HG02885 (cell line): ENCODE measurements at regions not wholly inside any gene's neighbourhood (a gene's known extent, or its start where the extent isn't known, plus 50 kb on each side); places are given as distances from the start of the nearest gene placed in this dataset.
"Not testable (repeated sequence)": the region's sequence is repeated elsewhere in the genome, so short reads cannot be mapped to it uniquely, and the experiment has no call there.

Experiments used
- ATAC-seq: cut with Tn5 transposase; IDR thresholded peaks from one replicate; pipeline ENCODE4 v1.9.1; 2021; ENCODE audit warnings: mild to moderate bottlenecking; ENCODE audit not compliant: unreplicated experiment, poor library complexity

DNA sequence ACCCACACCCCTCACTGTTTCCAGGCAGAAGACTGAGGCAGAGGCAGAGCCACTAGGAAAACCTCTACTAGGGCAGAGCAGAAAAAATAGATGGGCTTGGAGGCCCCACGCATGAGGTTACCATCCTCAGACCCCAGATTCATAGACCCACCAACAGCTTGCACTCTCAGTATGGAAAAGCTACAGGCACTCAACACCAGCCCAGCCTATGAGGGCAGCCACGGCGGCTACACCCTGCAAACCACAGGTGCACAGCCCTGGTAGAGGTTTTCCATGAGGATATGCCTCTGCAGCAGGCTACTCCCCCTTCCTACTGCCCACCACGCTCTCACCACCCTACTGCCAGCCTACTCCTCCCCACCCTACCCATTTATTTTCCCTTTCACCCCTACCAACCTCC, 235.1 kb downstream of the CWH43 start:
- ATAC-seq = no peak

DNA sequence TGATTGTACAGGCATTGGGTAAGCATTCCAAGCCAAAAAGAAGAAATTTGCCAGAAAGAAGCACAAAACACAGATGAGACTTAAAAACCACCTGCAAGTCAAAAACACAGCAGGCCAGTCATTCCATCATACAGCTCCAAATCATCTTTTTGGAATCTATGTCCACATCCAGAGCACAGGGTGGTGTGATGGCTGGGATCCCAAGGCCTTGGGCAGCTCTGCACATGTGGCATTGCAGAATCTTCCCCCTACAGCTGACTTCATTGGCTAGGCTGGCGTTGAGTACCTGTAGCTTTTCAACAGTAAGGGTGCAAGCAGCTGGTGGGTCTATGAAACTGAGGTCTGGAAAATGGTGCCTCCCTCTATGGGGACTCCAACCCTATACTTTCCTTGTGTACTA, 236.7 kb downstream of the CWH43 start:
- not testable (repeated sequence) for ATAC-seq

DNA sequence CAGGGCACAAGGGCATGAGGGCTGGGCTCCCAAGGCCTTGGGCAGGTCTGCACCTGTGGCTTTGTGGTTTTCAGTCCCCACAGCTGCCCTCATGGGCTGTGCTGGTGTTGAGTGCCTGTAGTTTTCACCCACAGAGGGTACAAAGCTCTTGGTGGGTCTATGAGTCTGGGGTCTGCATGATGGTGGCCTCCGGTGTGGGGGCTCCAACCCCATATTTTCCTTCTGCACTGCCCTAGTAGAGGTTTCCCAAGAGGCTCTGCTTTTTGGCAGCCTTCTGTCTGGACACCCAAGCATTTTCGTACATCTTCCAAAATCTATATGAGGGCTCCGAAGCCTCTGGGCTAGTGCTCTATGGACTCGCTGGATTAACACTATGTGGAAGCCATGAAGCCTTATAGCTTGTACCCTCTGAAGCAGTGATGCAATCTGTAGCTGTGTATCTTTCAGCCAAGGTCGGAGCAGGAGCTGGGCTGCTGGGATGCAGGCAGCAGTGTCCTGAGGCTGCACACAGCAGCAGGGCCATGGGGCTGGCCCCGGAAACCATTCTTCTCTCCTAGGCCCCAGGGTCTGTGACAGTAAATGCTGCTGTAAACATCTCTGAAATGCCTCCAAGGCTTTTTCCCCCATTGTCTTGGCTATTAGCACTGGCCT, 240.3 kb downstream of the CWH43 start:
- ATAC-seq = not testable (repeated sequence)

DNA sequence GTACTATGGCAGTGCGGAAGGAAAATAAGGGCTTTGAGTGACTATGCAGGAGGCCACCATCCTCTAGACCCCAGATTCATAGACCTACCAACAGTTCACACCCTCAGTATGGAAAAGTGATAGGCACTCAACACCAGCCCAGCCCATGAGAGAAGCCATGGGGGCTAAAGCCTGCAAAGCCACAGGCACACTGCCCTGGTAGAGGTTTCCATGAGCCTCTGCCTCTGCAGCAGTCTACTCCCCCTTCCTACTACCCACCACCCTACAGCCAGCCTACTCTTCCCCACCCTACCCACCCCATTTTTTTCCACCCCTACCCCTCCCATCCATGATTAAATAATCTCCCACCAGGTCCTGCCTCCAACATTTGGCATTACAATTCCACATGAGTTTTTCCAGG, 241.9 kb downstream of the CWH43 start:
- ATAC-seq = not testable (repeated sequence)

DNA sequence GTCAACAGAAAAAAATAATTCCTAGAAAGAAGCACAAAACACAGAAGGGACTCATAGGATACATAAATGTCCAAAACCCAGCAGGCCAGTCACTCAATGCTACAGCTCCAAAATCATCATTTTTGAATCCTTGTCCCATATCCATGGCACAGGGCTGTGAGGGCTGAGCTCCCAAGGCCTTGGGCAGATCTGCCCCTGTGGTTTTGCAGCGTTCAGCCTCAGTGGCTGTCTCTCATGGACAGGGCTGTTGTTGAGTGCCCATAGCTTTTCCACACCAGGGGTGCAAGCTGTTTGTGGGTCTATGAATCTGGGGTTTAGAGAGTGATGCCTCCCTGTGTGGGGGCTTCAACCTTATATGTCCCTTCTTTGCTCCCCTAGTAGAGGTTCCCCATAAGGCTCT, 243.2 kb downstream of the CWH43 start:
- not testable (repeated sequence) for ATAC-seq

DNA sequence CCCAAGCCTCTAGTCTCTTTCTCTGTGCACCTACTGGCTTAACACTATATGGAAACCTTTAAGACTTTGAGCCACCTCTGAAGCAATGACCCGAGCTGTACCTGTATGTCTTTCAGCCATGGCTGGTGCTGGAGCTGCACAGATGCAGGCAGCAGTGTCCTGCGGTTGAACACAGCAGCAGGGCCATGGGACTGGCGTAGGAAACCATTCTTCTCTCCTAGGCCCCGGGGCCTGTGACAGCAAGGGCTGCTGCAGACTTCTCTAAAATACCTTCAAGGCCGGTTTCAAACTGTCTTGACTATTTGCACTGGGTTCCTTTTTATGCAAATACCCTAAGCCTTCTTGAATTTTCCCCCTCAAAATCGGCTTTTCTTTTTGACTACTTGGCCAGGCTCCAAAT, 243.6 kb downstream of the CWH43 start:
- not testable (repeated sequence) for ATAC-seq

DNA sequence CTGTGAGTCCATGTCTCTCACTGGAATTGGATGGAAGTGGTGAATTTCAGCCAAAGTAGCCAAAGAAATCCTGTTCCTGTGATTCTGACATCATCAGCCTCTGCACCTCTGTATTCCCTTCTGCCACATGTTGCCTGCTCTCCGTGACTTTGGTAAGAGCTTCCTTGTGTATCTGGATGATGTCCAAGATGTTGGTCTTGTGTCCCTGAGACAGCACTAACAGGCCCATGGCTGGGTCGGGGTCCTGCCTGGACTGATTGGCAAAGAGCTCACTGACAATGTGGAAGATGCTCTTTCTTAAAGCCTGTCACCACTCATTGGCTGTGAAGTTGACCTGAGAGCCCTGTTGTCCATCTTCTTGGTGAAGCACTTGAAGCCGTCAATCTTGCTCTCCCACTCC, 247.3 kb downstream of the CWH43 start:
- not testable (repeated sequence) for ATAC-seq

DNA sequence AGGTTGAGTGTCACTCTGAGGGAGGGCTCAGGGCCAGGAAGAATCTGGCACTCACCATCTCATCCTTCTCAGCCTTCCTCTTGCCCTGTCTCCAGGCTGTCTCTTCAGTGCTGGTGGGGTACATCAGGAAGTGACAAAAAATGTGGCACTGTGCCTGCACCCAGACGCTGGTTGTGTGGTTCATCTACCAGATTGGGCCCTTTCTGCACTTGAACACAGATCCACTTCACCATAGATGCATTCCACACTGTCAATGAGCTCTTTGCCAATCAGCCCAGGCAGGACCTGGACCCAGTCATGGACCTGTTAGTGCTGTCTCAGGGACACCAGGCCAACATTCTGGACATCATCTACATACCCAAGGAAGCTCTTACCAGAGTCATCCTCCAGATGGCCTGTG, 247.7 kb downstream of the CWH43 start:
- ATAC-seq = not testable (repeated sequence)

DNA sequence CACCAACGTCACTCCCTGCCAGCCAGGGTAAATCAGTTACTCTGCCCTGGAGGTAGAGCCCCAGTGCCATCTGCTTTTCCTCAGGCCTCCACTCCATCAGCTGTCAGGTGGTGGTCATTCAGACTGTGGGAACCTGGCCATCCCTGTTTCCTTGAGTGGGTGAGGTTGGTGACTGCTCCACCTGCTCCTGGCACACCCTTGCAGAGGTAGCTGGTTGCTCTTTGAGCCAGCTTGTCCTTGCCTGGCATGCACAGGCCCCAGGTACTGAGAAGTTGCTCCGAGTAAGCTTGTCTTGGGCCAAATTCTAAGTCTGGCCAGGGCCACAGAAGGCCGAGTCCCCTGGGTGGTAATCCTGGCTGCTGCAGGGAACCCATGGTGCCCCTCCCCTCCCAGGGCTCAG, 248.3 kb downstream of the CWH43 start:
- ATAC-seq = not testable (repeated sequence)

DNA sequence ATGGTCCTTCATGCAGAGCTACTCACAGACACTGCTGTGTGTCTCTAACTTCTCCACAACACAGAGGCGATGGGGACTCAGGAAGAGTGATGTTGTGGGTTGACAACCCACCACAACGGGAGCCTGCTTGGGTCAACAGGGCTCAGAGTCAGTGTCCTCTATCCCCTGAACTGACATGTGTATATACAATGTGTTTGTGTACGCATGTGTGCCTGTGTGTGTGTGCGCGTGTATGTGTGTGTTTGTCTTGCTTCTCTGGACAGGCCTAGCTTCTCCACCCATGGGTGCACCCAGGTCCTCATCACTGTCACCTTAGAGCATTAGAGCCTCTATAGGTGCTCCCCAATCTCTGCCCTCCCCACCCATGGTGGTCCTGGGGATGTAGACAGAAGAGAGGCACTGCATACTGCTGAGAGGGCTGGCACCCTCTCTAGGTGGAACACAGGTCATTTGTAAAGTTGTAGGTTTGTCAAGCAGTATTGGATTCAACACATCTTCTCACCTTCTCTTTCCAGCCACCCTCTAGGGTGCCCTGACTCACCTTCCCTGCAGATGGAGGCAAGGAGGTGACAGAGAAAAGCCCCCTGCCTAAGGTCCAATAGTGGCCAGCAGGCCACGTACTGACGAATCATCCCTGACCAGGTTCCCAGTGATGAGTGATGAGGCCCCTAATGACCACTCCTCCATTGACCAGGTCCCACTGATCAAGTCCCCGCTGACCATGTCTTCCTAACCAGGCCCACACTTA, 249.5 kb downstream of the CWH43 start:
- not testable (repeated sequence) for ATAC-seq

DNA sequence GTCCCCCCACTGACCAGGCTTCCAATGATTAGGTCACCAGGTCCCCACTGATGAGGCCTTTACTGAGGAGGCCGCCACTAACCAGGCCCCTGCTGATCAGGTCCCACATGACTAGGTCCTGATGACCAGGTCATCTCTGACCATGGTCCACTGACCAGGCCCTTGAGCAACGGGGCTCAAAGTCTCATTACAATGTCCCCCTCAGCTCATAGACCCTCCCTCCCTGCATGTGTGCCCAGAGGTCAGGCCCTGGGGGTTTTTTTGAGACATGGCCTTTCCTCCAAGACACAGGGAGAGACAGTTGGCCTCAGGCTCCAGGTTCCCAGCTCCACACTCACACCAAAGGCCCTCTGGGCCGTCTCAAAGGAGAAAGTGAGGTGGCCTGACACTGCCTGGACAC, 250.4 kb downstream of the CWH43 start:
- ATAC-seq = not testable (repeated sequence)

DNA sequence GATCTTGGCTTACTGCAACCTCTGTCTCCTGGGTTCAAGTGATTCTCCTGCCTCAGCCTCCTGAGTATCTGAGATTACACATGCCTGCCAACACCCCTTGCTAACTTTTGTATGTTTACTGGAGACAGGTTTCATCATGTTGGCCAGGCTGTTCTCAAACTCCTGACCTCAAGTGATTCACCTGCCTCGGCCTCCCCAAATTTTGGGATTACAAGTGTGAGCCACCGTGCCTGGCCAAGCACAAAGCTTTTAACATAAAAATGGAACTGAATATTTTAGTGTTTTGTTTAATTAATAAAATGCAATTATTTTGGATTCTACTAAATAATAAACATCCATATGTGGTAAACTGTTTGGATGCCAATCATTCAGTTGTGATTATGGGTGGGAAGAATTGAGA, 255.2 kb downstream of the CWH43 start:
- ATAC-seq = not testable (repeated sequence)

DNA sequence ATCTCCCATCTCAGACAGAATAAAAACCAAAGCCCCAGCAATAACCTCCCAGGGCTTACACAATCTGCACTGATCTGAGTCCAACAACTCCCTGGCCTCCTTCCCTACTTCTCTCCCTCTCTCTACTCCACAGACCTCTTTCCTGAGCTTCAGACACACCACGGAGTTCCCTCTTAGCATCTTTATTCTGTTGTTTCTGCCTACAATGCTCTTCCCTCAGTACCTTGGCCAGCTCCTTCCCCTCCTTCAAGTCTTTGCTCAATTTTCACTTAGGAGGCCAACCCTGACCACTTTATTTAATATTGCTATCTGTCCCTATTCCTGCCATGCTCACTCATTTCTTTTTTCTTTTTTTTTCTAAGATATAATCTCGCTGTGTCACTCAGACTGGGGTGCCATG, 276.7 kb downstream of the CWH43 start:
- not testable (repeated sequence) for ATAC-seq

DNA sequence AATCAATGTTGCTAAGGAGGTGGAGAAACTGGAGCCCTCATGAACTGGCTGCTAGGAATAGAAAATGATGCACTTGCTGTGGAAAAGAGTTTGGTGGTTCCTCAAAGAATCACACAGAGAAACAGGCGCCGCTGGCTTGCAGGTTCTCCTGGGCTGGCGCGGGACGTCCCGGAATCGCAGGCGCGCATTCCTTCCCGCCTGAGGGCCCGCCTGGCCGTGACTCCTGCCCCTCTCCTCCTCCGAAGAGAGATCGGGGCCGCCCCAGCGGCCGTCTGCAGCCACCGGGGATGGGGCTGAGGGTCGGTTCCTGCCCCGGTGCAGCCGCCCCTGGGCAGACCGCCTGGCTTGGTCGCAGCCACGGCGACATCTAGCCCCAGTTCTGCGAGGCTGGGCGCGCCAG, 284.4 kb downstream of the CWH43 start:
- not testable (repeated sequence) for ATAC-seq

DNA sequence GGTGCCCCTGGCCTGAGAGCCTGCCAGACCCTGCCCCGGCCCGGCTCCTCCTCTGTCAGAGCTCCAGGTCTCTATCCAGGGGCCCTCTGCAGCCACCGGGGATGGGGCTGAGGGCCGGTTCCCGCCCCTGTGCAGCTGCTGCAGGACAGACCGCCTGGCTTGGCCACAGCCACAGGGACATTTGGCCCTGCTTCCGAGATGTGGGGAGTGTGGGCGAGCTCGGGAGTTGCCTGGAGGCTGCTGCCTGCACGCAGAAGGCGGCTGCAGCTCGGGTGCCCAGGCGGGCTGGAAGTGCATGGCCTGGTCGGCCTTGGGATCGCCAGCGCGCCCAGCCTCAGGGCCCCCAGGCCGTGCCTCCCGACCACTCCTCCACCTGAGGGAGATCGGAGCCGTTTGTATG, 284.8 kb downstream of the CWH43 start:
- not testable (repeated sequence) for ATAC-seq

DNA sequence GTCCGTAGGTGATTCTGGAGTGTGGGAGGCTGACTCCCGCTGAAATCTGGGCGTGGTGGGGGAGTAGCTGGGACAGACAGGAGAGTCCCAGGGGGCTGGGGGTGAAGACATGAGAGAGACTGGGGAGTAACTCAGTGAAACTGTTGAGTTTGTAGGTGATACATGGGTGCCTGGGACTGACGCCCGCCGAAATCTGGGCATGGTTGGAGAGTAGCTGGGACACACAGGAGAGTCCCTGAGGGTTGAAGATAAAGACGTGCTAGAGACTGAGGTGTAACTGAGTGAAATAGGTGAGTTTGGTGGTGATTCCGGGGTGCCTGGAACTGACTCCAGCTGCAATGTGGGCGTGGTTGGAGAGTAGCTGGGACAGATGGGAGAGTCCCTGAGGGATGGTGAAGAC, 299.8 kb downstream of the CWH43 start:
- ATAC-seq = not testable (repeated sequence)

DNA sequence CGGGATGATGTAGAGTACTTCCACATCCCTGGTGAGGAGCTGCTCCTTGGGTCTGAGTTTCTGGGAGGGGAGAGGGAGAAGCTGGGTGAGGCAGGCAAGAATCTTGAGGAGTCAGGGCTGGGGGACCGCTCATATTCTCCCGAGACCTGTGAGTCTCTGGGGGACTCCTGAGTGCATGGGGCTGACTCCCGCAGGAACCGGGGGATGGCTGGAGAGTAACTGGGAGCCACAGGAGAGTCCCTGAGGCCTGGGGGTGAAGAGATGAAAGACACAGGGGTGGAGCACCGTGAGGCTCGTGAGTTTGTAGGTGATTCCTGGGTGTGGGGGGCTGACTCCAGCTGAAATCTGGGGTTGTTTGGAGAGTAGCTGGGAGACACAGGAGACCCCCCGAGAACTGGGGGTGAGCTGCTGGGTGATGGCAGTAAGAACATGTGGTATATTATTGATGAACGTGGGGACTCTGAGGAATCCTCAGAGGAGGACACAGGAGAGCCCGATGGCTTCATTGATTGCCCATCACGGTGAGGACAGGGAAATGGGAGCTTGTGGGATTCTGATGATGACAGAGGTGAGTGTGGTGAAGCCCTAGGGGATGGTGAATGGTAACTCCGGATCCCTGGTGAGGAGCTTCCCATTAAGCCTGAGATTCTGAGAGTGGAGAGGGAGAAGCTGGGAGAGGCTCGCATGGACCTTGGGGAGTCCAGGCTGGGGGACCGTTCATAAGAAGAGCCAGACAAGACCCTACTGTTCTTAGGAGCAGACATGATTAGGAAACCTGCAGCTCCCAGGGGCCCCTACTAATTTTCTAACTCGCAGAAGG, 301.1 kb downstream of the CWH43 start:
- ATAC-seq = not testable (repeated sequence)

DNA sequence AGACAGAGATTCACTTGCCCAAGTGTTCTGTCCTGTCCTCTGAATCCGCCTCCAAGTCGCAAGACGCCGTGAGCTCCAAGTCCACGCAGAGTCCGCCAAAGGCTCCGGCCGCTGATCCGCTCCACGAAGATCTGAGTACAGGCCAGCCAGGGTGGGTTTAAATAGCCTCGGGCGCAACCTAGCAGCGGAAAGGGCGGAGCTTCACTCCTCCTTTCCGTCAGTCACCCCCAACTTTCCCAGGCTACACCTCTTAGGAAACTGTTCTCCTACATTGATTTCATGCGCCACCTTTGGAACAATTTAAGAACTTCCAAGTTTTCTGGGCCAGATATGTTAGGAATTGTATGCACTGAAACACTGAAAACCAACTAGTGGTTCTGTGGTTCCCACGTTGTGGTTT, 301.8 kb downstream of the CWH43 start:
- ATAC-seq = not testable (repeated sequence)

DNA sequence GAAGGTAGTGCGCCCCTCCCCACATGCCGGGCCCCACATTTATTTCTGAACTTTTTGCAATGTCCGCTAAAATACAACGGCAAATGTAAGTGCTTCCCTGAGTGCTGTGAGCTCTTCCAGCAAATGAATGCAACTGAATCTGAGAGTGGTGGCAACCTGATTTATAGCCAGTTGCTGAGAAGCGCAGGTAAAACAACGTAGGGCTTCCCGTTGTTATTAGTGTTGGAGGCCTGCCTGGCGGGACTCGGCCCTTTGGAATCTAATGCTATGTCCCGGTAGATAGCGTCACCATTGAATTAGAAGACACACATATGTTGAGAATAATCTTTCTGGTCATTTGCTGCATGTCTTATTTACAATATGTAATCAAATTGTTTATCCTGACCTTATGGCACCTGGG, 302.7 kb downstream of the CWH43 start:
- ATAC-seq = not testable (repeated sequence)

DNA sequence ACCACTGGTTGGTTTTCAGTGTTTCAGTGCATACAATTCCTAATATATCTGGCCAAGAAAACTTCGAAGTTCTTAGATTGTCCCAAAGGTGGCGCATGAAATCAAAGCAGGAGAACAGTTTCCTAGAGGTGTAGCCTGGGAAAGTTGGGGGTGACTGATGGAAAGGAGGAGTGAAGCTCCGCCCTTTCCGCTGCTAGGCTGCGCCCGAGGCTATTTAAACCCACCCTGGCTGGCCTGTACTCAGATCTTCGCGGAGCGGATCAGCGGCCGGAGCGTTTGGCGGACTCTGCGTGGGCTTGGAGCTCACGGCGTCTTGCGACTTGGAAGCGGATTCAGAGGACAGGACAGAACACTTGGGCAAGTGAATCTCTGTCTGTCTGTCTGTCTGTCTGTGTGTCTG, 328.7 kb downstream of the CWH43 start:
- not testable (repeated sequence) for ATAC-seq
